DOHH2 (cell line): ENCODE measurements at regions not wholly inside any gene's neighbourhood (a gene's known extent, or its start where the extent isn't known, plus 50 kb on each side); places are given as distances from the start of the nearest gene placed in this dataset.

Experiments used
- H3F3A ChIP-seq: fragments of 200-600 bp; sonication (generic), shearing (Covaris generic); 2 replicates; pipeline ENCODE4 v1.6.0; 2016; ENCODE audit warnings: antibody characterized with exemption, mild to moderate bottlenecking; ENCODE audit not compliant: control insufficient read depth, insufficient read depth
- H3K27ac ChIP-seq: fragments of 200-600 bp; sonication (generic); 2 replicates; pipeline ENCODE4 v1.5.1; 2014; ENCODE audit warnings: low read depth, mild to moderate bottlenecking, low read length, moderate library complexity
- H3K27me3 ChIP-seq: fragments of 200-600 bp; sonication (generic); 2 replicates; pipeline ENCODE4 v1.6.1; 2014; ENCODE audit warnings: mild to moderate bottlenecking, low read length, mixed read lengths; ENCODE audit not compliant: control insufficient read depth
- H3K36me3 ChIP-seq: fragments of 200-600 bp; sonication (generic); 2 replicates; pipeline ENCODE4 v1.6.1; 2014; ENCODE audit warnings: mild to moderate bottlenecking, low read length, moderate library complexity, mixed read lengths; ENCODE audit not compliant: control insufficient read depth
- H3K4me1 ChIP-seq: fragments of 200-600 bp; sonication (generic); 2 replicates; pipeline ENCODE4 v1.6.1; 2014; ENCODE audit warnings: mild to moderate bottlenecking, low read length, mixed read lengths; ENCODE audit not compliant: control insufficient read depth
- H3K4me2 ChIP-seq: fragments of 200-600 bp; sonication (generic); 2 replicates; pipeline ENCODE4 v1.6.0; 2014; ENCODE audit warnings: mild to moderate bottlenecking, low read length, moderate library complexity
- H3K4me3 ChIP-seq: fragments of 200-600 bp; sonication (generic); 2 replicates; pipeline ENCODE4 v1.5.1; 2014; ENCODE audit warnings: mild to moderate bottlenecking, low read length, mixed read lengths
- H3K79me2 ChIP-seq: fragments of 200-600 bp; sonication (generic); 2 replicates; pipeline ENCODE4 v1.6.1; 2014; ENCODE audit warnings: mild to moderate bottlenecking, low read length, mixed read lengths; ENCODE audit not compliant: control insufficient read depth
- H3K9me2 ChIP-seq: fragments of 200-600 bp; sonication (generic); replicated peaks from 2 replicates; pipeline ENCODE4 v1.6.1; 2014; ENCODE audit warnings: mild to moderate bottlenecking, low read length, mixed read lengths; ENCODE audit not compliant: control insufficient read depth
- H3K9me3 ChIP-seq: fragments of 200-600 bp; sonication (generic); 2 replicates; pipeline ENCODE4 v1.6.1; 2014; ENCODE audit warnings: antibody characterized with exemption, low read length, mixed read lengths; ENCODE audit not compliant: control insufficient read depth, insufficient read depth
- H4K20me1 ChIP-seq: fragments of 200-600 bp; sonication (generic); 2 replicates; pipeline ENCODE4 v1.6.0; 2014; ENCODE audit warnings: low read depth, mild to moderate bottlenecking, antibody characterized with exemption, low read length, moderate library complexity; ENCODE audit not compliant: control insufficient read depth, insufficient read depth
- EZH2phosphoT487 ChIP-seq: fragments of 200-600 bp; sonication (generic); IDR thresholded peaks from 2 replicates; pipeline ENCODE4 v1.6.1; 2017; ENCODE audit warnings: borderline replicate concordance, mild to moderate bottlenecking, antibody characterized with exemption, low read length, moderate library complexity, mixed read lengths
- TF ChIP-seq, protein P1 (sequence below): fragments of 200-600 bp; sonication (generic); IDR thresholded peaks from one replicate; pipeline ENCODE4 v1.5.1; 2014; ENCODE audit warnings: antibody characterized with exemption, mild to moderate bottlenecking, low read depth, low read length; ENCODE audit not compliant: poor library complexity, severe bottlenecking

DNA sequence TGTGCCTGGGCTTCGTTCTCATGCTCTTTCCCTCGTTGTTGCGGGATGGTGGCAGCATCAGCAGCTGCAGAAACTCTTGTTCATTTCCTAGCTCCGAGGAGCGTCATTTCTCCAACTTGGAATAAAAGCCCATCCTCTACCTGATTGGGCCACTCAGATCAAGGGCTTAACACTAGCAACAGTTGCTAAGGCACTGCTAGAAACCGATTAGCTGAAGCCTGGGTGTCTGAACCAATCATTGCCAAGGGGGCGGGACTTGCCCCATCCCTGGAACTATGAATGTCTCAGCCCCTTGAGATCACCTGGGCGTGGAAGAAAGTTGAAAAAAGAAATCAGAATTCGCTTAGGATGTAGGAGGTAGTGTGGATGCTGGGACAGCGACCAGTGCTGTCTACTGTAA lies 145.3 kb downstream of the FOXL1 start:
- H3F3A ChIP-seq, result no peaks in the 10 kb centered on the region
- no peaks in the 10 kb centered on the region for H3K9me2 ChIP-seq
- no peak overlapping the region for H3K4me2 ChIP-seq
- H3K9me3 ChIP-seq, result no peaks in the 10 kb centered on the region
- H3K79me2 ChIP-seq, result no peaks in the 10 kb centered on the region
- no peaks in the 10 kb centered on the region for H3K27me3 ChIP-seq
- H3K4me1 ChIP-seq, result no peaks in the 10 kb centered on the region
- no peak for TF ChIP-seq EZH2phosphoT487
- TF ChIP-seq, protein P1, sequence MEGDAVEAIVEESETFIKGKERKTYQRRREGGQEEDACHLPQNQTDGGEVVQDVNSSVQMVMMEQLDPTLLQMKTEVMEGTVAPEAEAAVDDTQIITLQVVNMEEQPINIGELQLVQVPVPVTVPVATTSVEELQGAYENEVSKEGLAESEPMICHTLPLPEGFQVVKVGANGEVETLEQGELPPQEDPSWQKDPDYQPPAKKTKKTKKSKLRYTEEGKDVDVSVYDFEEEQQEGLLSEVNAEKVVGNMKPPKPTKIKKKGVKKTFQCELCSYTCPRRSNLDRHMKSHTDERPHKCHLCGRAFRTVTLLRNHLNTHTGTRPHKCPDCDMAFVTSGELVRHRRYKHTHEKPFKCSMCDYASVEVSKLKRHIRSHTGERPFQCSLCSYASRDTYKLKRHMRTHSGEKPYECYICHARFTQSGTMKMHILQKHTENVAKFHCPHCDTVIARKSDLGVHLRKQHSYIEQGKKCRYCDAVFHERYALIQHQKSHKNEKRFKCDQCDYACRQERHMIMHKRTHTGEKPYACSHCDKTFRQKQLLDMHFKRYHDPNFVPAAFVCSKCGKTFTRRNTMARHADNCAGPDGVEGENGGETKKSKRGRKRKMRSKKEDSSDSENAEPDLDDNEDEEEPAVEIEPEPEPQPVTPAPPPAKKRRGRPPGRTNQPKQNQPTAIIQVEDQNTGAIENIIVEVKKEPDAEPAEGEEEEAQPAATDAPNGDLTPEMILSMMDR, result no peak
- no peak overlapping the region for H3K4me3 ChIP-seq
- no peak overlapping the region for H3K27ac ChIP-seq
- no peaks in the 10 kb centered on the region; the same call in 1 of the 2 replicates for H4K20me1 ChIP-seq
- H3K36me3 ChIP-seq, result no peaks in the 10 kb centered on the region

DNA sequence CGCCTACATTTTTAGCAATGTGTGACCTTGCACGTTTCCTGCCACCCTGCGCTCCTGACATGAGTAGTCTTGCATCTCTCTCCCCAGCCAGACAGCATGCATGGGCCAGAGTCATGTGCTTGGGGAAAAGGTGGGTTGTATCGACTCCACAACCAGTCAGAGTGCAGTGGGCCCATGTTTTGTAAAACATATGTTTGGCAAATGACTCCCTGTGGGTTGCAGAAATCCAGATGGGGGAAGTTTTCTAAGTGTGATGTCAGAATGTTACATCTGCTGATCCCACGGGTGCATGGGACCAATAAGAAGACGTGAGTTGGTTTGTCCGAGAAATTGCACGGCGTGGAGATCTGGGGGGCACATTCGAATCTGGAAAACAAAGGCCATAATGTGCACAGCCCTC lies 147.1 kb downstream of the FOXL1 start:
- no peaks in the 10 kb centered on the region for H3K9me2 ChIP-seq
- no peaks in the 10 kb centered on the region; the same call in 1 of the 2 replicates for H4K20me1 ChIP-seq
- H3F3A ChIP-seq, result no peaks in the 10 kb centered on the region
- no peaks in the 10 kb centered on the region for H3K4me1 ChIP-seq
- no peak overlapping the region for H3K4me3 ChIP-seq
- TF ChIP-seq, protein P1, result no peak
- no peak for TF ChIP-seq EZH2phosphoT487
- no peaks in the 10 kb centered on the region for H3K36me3 ChIP-seq
- H3K9me3 ChIP-seq, result no peaks in the 10 kb centered on the region
- H3K79me2 ChIP-seq, result no peaks in the 10 kb centered on the region
- no peaks in the 10 kb centered on the region for H3K27me3 ChIP-seq
- no peak overlapping the region for H3K27ac ChIP-seq
- no peak overlapping the region for H3K4me2 ChIP-seq

DNA sequence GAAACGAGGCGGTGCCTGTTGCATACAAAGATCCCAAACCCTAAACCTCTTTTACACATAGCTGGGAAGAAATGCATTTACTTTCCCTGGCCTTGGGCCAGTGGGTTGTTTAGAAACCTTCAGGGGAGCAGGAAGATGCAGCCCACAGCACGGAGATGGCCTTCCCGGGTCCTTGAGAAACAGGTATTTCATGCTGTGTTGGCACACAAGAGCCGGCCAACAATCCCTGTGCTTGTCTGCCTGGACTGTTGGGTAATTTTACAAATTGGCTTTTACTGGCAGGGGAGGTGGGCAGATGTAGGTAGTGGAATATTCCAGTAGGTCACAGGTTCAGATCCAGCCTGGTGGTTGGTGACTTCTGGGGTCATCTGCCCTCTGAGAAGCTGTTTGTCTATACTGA lies 148.0 kb downstream of the FOXL1 start:
- H3K4me2 ChIP-seq, result no peak overlapping the region

More for the DNA sequence above, 148.0 kb downstream of the FOXL1 start:
- Histone ChIP-seq H3K27ac (no peak overlapping the region), H3K27me3 (no peaks in the 10 kb centered on the region), H3F3A (no peaks in the 10 kb centered on the region), H4K20me1 (no peaks in the 10 kb centered on the region; the same call in 1 of the 2 replicates), H3K79me2 (no peaks in the 10 kb centered on the region), H3K9me2 (no peaks in the 10 kb centered on the region), H3K9me3 (no peaks in the 10 kb centered on the region), H3K36me3 (no peaks in the 10 kb centered on the region), H3K4me1 (no peaks in the 10 kb centered on the region), H3K4me3 (no peak overlapping the region)
- TF ChIP-seq EZH2phosphoT487, result no peak
- TF ChIP-seq, protein P1, result no peak
